ENCODE measurements at regions not wholly inside any gene's neighbourhood (a gene's known extent, or its start where the extent isn't known, plus 50 kb on each side); places are given as distances from the start of the nearest gene placed in this dataset.
"Not testable (repeated sequence)": the region's sequence is repeated elsewhere in the genome, so short reads cannot be mapped to it uniquely, and the experiment has no call there.

GRCh38 chr21:10367586-10367985, 153.8 kb upstream of the TPTE start:
- not testable (repeated sequence) for DNase-seq (ENCODE audit: low spot score)

- not testable (repeated sequence) for DNase-seq (ENCODE audit: low spot score)
Measured at GRCh38 chr21:10368323-10368798, 153.0 kb upstream of the TPTE start.

- DNase-seq (ENCODE audit: low spot score), result not testable (repeated sequence)
Measured at GRCh38 chr21:10369289-10369688, 152.1 kb upstream of the TPTE start.

DNA sequence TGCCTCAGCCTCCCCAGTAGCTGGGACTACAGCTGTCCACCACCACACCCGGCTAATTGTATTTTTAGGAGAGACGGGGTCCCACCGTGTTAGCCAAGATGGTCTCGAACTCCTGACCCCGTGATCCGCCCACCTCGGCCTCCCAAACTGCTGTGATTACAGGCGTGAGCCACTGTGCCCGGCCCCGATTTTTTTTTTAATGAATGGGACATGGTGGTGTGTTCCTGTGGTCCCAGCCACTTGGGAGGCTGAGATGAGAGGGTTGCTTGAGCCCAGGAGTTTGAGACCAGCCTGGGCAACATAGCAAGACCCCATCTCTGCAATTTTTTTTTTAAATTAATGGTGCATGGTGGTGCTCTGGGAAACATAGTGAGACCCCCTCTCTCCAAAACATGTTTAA, 143.6 kb upstream of the TPTE start:
- not testable (repeated sequence) for DNase-seq (ENCODE audit: low spot score)

- not testable (repeated sequence) for DNase-seq (ENCODE audit: low spot score)
Measured at GRCh38 chr21:10379816-10380215, 141.6 kb upstream of the TPTE start.

DNA sequence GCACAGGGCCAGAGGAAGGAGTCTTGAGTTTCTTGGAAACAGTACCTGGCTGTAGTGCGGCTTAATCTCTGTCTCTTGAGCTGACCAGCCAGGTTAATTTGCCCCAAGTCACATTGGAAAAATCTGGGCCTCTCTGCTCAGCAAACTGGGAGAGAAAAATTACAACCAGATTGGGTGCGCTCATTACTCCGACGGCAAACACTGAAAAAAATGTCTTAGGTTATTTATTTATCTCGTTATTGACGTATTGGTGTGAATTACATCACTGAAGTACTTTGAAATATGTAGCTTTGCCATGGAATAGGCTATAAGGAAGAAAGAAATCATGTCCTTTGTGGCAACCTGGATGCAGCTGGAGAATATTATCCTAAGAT, 139.7 kb upstream of the TPTE start:
- DNase-seq (ENCODE audit: low spot score), result not testable (repeated sequence)

DNA sequence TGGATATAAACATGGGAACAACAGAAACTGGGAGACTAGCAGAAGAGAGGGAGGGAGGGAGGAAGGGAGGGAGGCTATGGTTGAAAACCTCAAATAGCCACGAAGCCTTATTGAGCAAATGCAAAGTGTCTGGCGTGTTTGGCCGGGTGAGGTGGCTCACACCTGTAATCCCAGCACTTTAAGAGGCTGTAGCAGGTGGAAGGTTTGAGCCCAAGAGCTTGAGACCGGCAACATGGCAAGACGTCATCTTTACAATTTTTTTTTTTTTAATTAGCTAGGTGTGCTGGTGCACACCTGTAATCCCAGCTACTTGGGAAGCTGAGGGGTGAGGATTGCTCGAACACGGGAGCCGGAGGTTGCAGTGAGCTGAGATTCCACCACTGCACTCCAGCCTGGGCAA, 139.2 kb upstream of the TPTE start:
- DNase-seq (ENCODE audit: low spot score), result not testable (repeated sequence)

DNA sequence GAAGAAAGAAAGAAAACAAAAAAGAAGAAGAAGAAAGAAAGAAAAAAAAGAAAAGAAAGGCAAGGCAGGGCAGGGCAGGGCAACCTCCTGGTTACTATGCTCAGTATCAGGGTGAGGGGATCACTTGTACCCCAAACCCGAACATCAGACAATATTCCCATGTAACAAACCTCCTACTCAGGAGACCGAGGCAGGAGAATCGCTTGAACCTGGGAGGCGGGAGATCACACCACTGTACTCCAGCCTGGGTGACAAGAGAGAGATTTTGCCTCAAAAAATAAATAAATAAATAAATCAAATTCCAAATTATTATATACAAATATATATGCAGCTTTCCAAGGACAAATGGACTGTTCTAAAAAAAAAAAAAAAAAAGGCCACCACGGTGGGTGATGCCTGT, 138.8 kb upstream of the TPTE start:
- not testable (repeated sequence) for DNase-seq (ENCODE audit: low spot score)

DNA sequence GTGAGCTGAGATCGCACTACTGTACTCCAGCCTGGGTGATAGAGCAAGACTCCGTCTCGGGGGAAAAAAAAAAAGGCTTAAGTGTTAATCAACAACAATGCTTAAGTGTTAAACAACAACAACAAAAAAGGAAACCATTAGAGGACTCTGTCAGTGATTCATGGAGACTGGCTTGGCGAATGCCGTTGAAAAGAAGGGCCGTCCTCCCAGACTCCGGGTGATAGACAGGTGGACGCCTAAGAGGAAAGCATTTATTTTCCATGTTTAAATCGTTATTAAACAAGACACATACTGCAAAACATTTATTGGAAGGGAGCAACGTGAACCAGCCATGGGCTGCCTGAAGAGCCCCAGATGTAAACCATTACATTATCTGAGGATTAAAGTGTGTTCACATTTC, 137.8 kb upstream of the TPTE start:
- DNase-seq (ENCODE audit: low spot score), result not testable (repeated sequence)

DNA sequence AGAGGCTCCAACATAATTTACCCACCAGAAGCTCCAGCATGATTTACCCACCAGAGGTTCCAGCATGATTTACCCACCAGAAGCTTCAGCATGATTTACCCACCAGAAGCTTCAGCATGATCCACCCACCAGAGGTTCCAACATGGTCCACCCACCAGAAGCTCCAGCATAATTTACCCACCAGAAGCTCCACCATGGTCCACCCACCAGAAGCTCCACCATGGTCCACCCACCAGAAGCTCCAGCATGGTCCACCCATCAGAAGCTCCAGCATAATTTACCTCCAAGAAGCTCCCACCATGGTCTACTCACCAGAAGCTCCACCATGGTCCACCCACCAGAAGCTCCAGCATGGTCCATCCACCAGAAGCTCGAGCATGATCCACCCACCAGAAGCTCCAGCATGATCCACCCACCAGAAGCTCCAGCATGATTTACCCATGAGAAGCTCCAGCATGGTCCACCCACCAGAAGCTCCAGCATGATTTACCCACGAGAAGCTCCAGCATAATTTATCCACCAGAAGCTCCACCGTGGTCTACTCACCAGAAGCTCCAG, 137.0 kb upstream of the TPTE start:
- DNase-seq (ENCODE audit: low spot score), result not testable (repeated sequence)

- not testable (repeated sequence) for DNase-seq (ENCODE audit: low spot score)
Measured at GRCh38 chr21:10385202-10385601, 136.2 kb upstream of the TPTE start.

DNA sequence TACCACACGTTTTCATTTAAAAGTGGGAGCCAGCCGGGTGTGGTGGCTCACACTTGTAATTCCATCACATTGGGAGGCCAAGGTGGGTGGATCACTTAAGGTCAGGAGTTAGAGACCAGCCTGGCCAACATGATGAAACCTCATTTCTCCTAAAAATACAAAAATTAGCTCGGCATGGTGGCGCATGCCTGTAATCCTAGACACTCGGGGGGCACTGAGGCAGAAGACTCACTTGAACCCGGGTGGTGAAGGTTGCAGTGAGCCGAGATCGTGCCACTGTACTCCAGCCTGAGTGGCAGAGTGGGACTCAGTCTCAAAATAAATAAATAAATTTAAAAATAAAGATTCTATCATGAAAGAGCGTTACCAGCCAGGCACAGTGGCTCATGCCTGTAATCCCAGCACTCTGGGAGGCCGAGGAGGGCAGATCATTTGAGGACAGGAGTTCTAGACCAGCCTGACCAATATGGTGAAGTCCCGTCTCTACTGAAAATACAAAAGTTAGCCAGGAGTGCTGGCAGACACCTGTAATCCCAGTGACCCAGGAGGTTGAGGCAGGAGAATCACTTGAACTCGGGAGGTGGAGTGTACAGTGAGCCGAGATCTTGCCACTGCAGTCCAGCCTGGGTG, 135.4 kb upstream of the TPTE start:
- not testable (repeated sequence) for DNase-seq (ENCODE audit: low spot score)

DNA sequence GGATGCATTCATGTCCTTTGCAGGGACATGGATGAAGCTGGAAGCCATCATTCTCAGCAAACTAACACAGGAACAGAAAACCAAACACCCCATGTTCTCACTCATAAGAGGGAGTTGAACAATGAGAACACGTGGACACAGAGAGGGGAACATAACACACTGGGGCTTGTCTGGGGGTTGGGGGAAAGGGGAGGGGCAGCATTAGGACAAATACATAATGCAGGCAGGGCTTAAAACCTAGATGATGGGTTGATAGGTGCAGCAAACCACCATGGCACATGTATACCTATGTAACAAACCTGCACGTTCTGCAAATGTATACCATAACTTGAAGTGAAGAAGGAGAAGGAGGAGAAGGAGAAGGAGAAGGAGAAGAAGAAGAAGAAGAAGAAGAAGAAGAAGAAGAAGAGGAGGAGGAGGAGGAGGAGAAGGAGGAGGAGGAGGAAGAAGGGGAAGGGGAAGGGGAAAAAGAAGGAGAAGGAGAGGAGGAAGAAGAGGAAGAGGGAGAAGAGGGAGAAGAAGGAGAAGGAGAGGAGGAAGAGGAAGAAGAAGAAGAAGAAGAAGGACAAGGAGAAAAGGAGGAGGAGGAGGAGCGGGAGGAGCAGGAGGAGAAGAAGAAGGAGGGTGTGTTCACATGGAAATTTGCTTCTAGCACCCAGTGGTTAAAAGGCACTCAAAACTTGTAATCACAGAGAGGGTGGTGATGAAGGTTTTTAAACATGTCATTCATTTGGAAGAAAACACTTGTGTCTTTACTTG, 133.5 kb upstream of the TPTE start:
- not testable (repeated sequence) for DNase-seq (ENCODE audit: low spot score)

DNA sequence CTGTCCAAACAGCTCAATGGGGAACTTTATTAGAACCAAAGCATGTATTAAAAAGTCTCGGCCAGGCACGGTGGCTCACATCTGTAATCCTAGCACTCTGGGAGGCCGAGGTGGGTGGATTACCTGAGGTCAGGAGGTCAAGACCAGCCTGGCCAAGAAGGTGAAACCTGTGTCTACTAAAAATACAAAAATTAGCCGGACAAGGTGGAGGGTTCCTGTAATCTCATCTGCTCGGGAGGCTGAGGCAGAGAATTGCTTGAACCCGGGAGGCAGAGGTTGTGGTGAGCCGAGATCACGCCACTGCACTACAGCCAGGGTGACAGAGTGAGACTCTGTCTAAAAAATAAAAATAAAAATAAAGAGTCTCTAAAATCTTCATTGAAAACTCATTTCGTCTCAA, 132.8 kb upstream of the TPTE start:
- DNase-seq (ENCODE audit: low spot score), result not testable (repeated sequence)

DNA sequence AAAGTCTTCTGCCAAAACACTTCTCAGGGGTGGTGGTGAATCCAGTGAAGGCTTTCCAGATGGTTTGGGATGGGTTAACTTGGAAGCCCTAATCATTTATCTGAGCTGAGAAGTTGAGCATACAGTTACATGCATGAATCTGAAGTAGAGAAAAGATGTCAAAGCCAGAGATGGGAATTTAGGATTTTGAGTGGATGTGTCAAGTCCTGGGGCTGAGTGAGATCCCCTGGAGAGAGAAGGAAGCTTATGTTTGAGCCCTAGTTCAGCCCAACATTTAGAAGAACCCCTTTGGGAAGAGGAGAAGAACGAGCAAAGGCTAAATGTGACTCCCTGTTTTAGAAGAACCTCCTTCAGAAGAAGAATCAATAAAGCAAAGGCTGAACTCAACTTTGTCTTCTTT, 129.1 kb upstream of the TPTE start:
- DNase-seq (ENCODE audit: low spot score), result not testable (repeated sequence)

DNA sequence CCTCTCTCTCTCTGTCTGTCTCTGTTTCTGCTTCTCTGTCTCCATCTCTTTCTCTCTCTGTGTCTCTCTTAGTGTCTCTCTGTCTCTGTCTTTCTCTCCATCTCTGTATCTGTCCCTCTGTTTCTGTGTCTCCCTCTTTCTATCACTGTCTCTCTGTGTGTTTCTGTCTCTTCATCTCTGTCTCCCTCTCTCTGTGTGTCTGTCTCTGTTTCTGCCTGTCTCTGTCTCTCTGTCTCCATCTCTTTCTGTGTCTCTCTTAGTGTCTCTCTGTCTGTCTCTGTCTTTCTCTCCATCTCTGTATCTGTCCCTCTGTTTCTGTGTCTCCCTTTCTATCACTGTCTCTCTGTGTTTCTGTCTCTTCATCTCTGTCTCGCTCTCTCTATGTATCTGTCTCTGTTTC, 125.4 kb upstream of the TPTE start:
- not testable (repeated sequence) for DNase-seq (ENCODE audit: low spot score)

- DNase-seq (ENCODE audit: low spot score), result not testable (repeated sequence)
Measured at GRCh38 chr21:10397495-10397915, 123.9 kb upstream of the TPTE start.

DNA sequence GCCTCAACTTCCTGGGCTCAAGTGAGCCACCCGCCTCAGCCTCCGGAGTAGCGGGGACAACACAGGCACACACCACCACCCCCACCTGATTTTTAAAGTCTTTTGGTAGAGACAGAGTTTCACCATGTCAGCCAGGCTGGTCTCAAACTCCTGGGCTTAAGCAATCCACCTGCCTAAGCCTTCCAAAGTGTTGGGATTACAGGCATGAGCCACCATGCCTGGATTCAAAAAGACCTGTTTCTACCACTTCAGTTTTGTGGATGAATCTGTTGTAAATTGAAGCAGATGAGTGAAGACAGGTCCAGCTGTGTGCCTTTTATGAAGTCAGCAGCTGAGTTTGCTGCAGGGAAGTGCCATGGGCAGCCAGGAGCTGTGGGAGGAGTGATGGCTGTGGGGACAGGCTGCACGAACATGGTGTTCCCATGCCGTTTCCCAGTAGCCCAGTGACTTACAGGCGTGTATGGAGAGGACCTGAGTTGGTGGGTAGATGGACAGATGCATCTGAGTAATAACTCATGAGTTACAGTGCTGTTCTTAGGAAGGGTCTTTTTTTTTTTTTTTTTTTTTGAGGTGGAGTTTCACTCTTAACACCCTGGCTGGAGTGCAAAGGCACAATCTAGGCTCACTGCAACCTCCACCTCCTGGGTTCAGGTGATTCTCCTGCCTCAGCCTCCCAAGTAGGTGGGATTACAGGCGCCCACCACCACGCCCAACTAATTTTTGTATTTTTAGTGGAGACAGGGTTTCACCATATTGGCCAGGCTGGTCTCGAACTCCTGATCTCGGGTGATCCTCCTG, 122.5 kb upstream of the TPTE start:
- not testable (repeated sequence) for DNase-seq (ENCODE audit: low spot score)

- not testable (repeated sequence) for DNase-seq (ENCODE audit: low spot score)
Measured at GRCh38 chr21:10400622-10401361, 120.6 kb upstream of the TPTE start.

DNA sequence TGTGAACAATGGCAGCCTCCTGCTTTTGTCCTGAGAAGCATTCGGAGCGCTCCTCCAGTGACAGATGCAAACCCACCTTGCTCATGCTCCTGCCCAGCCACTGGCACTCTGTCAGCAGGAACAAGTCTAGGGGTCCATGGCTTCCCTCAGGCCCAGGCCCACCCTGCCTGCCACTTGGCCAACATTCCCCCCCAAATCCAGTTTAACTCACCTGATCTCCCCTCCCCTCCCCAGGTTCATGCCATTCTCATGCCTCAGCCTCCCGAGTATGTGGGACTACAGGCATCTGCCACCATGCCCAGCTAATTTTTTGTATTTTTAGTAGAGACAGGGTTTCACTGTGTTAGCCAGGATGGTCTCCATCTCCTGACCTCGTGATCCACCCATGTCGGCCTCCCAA, 118.9 kb upstream of the TPTE start:
- not testable (repeated sequence) for DNase-seq (ENCODE audit: low spot score)

GRCh38 chr21:10405331-10405730, 116.1 kb upstream of the TPTE start:
- not testable (repeated sequence) for DNase-seq (ENCODE audit: low spot score)

Data from pons (tissue), 1 donor.